Activated naive CD4-positive, alpha-beta T cell treated with anti-CD3 and anti-CD28 coated beads, Interleukin-2, amount 10 ng/mL, durations not matched to agents 7 days and 5 days (primary cell): ENCODE measurements at regions not wholly inside any gene's neighbourhood (a gene's known extent, or its start where the extent isn't known, plus 50 kb on each side); places are given as distances from the start of the nearest gene placed in this dataset.
"Not testable (repeated sequence)": the region's sequence is repeated elsewhere in the genome, so short reads cannot be mapped to it uniquely, and the experiment has no call there.

Source experiments
- CTCF ChIA-PET: fragments of 350-600 bp; sonication (Branson Sonifier 250); formaldehyde crosslinking; loops from one replicate; lab custom pipeline; 2021; ENCODE audit warnings: antibody characterized with exemption; lab: Charles Lee
- DNase-seq: peaks from one replicate; pipeline ENCODE4 v3.0.0-alpha.2; 2020
- H3K27ac Mint-ChIP-seq: one replicate; pipeline ENCODE4 v1.8.0; 2021; ENCODE audit warnings: mild to moderate bottlenecking, moderate library complexity, mixed read lengths
- H3K27me3 Mint-ChIP-seq: one replicate; pipeline ENCODE4 v1.8.0; 2021; ENCODE audit warnings: mild to moderate bottlenecking, mixed read lengths
- H3K36me3 Mint-ChIP-seq: one replicate; pipeline ENCODE4 v1.8.0; 2021; ENCODE audit warnings: mixed read lengths
- H3K4me1 Mint-ChIP-seq: one replicate; pipeline ENCODE4 v1.8.0; 2021; ENCODE audit warnings: mixed read lengths
- H3K4me3 Mint-ChIP-seq: one replicate; pipeline ENCODE4 v1.8.0; 2021; ENCODE audit warnings: mild to moderate bottlenecking, moderate library complexity, mixed read lengths
- H3K9me3 Mint-ChIP-seq: one replicate; pipeline ENCODE4 v1.8.0; 2021; ENCODE audit warnings: mixed read lengths

DNA sequence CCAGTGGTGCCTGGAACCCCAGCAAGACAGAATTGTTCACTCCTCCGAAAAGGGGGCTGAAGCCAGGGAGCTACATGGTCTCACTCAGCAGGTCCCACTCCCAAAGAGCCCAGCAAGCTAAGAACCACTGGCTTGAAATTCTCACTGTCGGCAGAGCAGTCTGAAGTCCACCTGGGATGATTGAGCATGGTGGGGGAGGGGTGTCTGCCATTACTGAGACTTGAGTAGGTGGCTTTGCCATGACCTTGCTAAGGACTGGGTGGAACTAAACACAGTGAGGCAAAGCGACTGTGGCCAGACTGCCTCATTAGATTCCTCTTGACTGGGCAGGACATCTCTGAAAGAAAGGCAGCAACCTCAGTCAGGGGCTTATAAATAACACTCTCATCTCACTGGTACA is 122.6 kb upstream of the ZC4H2 start:
- H3K27ac Mint-ChIP-seq, result no peak overlapping the region
- peaks cover 6% of the 10 kb centered on the region for H3K36me3 Mint-ChIP-seq
- CTCF ChIA-PET, result no interaction called here
- no peaks in the 10 kb centered on the region for H3K27me3 Mint-ChIP-seq
- DNase-seq, result no peak
- peaks cover 45% of the 10 kb centered on the region for H3K9me3 Mint-ChIP-seq
- H3K4me3 Mint-ChIP-seq, result no peak overlapping the region
- no peaks in the 10 kb centered on the region for H3K4me1 Mint-ChIP-seq

DNA sequence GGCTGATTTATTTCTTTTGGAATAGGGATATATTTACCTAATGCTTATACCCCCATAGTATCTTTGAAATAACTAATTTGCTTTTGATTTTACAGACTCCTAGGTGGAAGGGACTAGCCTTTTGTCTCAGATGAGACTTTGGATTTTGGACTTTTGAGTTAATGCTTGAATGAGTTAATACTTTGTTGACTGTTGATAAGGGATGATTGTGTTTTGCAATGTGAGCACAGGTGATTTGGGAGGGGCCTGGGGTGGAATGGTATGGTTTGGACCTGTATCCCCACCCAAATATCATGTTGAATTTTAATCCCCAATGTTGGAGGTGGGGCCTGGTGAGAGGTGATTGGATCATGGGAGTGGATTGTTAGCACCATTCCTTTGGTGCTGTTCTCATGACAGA is 117.4 kb upstream of the ZC4H2 start:
- Mint-ChIP-seq H3K36me3 (peaks cover 29% of the 10 kb centered on the region), H3K9me3 (peaks cover 15% of the 10 kb centered on the region)
- CTCF ChIA-PET, result no interaction called here

DNA sequence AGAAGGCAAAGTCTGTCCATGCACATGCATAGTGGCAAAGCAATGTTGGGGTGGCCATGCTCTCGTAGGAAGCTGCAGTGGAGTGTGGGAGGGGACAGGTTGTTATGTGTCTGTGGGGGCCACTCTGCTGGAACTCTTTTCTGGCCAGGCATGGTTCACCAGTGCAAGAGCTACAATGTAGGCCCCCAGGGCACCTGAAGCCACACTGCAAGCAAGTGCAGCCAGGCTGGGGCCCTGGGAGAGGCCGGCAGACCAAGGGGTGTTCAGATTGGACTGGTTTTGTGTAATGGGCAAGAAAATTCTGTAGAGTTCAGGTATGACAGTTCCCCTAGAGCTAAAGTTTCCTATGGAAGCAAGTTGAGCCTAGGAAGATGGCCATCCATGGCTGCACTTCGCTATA is 97.0 kb upstream of the ZC4H2 start:
- no peak overlapping the region for H3K27ac Mint-ChIP-seq
- H3K4me1 Mint-ChIP-seq, result no peaks in the 10 kb centered on the region
- no peak for DNase-seq
- no peak overlapping the region for H3K4me3 Mint-ChIP-seq
- CTCF ChIA-PET, result interaction anchor here (0.6 kb wide), 1 partner anchor 79 kb away, joined by 3 read pairs; no protein-coding TSS in a partner anchor
- no peaks in the 10 kb centered on the region for H3K27me3 Mint-ChIP-seq
- peaks cover 12% of the 10 kb centered on the region for H3K9me3 Mint-ChIP-seq
- peaks cover 65% of the 10 kb centered on the region for H3K36me3 Mint-ChIP-seq

More for the DNA sequence above, 117.4 kb upstream of the ZC4H2 start:
- DNase-seq, result no peak
- H3K27me3 Mint-ChIP-seq, result no peaks in the 10 kb centered on the region
- H3K27ac Mint-ChIP-seq, result no peak overlapping the region
- H3K4me1 Mint-ChIP-seq, result no peaks in the 10 kb centered on the region
- H3K4me3 Mint-ChIP-seq, result no peak overlapping the region

DNA sequence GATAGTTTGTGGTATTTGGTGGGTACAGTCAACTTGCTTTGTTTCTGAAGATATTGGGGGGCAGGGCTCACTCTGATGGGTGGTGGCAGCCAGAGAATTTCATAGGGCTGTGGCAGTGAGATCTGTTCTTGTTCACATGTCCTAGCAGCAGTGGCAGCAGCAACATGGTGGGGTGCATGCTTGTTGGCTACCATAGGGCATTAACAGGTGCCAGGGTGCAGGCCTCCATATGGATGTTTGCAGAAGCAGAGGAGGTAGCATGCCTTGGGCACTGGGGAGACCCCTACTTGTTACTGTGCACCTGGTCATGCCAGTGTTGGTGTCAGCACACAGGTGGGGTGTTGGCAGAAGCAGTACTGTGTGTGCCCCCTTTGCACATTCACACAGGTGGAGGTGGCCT is 96.3 kb upstream of the ZC4H2 start:
- Mint-ChIP-seq H3K27ac (no peak overlapping the region), H3K27me3 (no peaks in the 10 kb centered on the region), H3K4me1 (no peaks in the 10 kb centered on the region), H3K9me3 (peaks cover 12% of the 10 kb centered on the region), H3K36me3 (peaks cover 64% of the 10 kb centered on the region), H3K4me3 (no peak overlapping the region)
- no peak for DNase-seq
- CTCF ChIA-PET, result no interaction called here

DNA sequence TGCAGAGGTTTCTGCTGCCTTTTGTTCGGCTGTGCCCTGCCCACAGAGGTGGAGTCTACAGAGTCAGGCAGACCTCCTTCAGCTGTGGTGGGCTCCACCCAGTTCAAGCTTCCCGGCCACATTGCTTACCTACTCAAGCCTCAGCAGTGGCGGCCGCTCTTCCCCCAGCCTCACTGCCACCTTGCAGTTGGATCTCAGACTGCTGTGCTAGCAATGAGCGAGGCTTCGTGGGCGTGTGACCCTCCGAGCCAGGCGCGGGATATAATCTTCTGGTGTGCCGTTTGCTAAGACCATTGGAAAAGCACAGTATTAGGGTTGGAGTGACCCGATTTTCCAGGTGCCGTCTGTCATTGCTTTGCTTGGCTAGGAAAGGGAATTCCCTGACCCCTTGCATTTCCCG is 82.4 kb upstream of the ZC4H2 start:
- peaks cover 25% of the 10 kb centered on the region for H3K9me3 Mint-ChIP-seq
- H3K27me3 Mint-ChIP-seq, H3K4me1 Mint-ChIP-seq, H3K4me3 Mint-ChIP-seq, DNase-seq, H3K27ac Mint-ChIP-seq, CTCF ChIA-PET: not testable (repeated sequence)
- peaks cover 40% of the 10 kb centered on the region for H3K36me3 Mint-ChIP-seq

DNA sequence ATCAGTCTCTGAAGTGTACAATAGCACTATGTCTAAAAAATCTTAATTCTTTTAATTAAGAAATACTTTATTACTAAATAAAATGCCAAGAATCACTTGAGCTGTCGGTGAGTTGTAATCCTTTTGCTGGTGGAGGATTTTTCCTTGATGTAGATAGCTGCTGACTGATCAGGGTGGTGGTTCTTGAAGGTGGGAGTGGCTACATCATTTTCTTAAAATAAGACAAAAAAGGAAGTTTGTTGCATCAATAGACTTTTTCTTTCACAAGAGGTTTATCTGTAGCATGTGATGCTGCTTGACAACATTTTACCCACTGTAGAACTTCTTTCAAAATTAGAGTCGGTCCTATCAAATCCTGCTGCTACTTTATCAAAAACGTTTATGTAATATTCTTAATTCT is 68.8 kb upstream of the ZC4H2 start:
- H3K27ac Mint-ChIP-seq, result no peak overlapping the region
- no peak overlapping the region for H3K4me3 Mint-ChIP-seq
- peaks cover 2% of the 10 kb centered on the region for H3K4me1 Mint-ChIP-seq
- peaks cover 18% of the 10 kb centered on the region for H3K36me3 Mint-ChIP-seq
- H3K27me3 Mint-ChIP-seq, result no peaks in the 10 kb centered on the region
- CTCF ChIA-PET, result no interaction called here
- no peak for DNase-seq
- peaks cover 5% of the 10 kb centered on the region for H3K9me3 Mint-ChIP-seq

DNA sequence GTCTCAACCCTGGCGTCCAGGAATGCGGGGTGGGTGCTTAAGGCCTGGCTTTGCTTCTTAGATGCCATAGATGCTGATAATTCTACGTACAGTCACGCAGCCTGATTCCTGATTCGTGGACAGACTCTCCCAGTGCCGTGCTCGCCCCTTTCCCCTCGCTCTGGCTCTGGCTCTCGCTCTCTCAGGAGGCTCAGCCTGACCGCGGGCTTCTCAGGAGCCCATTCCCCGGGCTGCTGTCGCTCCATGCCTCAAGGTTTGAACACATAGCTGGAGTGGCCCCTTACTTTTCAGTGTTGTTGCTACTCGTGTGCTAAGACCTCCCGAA is 59.2 kb upstream of the ZC4H2 start:
- CTCF ChIA-PET, result interaction anchor here (1.4 kb wide), 1 partner anchor 565 kb away, joined by 4 read pairs; no protein-coding TSS in a partner anchor
- no peak for DNase-seq
- peaks cover 2% of the 10 kb centered on the region for H3K36me3 Mint-ChIP-seq
- H3K9me3 Mint-ChIP-seq, result no peaks in the 10 kb centered on the region
- peak overlapping the region; percentile 91 for H3K4me3 Mint-ChIP-seq
- H3K4me1 Mint-ChIP-seq, result peaks cover 23% of the 10 kb centered on the region
- no peaks in the 10 kb centered on the region for H3K27me3 Mint-ChIP-seq
- H3K27ac Mint-ChIP-seq, result peak overlapping the region; percentile 95

DNA sequence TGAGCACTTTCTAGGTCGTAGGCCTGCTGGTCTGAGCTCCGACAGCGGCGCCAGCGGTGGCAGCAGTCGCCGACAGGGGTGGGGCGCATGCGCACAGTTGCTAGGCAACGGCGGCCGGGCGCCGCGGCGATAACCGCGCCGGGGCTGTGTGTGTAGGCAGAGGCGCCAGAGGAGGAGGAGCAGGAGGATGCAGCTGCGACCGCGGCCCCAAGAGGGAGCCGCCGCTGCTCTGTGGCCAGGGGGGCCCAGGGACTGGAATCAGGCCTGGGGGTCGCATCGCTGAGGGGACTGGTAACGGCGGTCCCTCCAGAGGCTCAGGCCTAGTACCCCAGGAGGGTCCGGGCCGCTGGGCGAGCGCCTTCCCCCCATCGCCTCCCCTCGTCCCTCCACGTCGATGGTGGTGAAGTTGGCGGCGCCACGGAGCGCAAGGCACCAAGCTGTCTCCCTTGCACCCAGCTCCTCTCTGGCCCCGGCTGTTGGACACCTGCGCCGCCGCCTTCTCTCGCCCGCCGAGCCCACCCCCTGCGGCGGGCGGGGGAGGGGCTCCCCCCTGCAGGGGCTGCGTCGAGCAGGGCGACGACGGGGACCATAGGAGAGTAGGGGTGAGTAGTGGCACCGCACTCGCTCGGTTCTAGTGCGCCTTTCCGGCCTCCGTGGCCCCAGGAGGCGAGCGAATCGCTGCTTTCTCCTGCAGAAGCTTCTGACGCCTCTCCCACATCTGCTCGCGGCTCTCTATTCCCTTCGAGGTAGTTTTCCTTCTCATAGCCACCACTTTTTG is 58.6 kb upstream of the ZC4H2 start, which contains the start of gene ZC3H12B:
TSS of gene ZC3H12B (plus strand) at position 159 of the 778 bp plus-strand sequence.
- DNase-seq, result peak; percentile 84
- no peaks in the 10 kb centered on the region for H3K9me3 Mint-ChIP-seq
- H3K36me3 Mint-ChIP-seq, result peaks cover 2% of the 10 kb centered on the region
- H3K27me3 Mint-ChIP-seq, result no peaks in the 10 kb centered on the region
- H3K4me3 Mint-ChIP-seq, result peak within 1 kb of the TSS; percentile 91
- CTCF ChIA-PET, result interaction anchor here (1.0 to 1.5 kb wide), 3 partner anchors 9 to 566 kb away, joined by 3 to 6 read pairs (median 4); no protein-coding TSS in a partner anchor
- peaks cover 23% of the 10 kb centered on the region for H3K4me1 Mint-ChIP-seq
- peak within 1 kb of the TSS; percentile 95 for H3K27ac Mint-ChIP-seq

DNA sequence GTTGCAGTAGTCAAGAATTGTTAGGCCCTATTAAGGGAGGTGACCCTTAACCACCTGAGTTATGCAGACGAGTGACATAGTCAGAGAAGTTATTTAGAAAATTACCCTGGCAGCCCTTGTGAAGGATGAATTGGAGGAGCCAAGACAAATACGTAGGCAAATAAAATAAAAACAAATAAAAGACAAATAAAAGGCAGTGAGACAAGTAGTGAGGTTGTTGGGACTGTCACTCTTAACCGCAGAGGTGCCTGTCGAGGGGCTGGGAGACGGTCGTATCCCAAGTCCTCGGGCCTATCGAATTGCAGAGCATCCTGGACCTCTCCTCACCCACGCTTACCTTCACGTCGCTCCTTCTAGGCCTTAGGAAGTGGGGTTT is 58.0 kb upstream of the ZC4H2 start:
- Mint-ChIP-seq H3K36me3 (peaks cover 2% of the 10 kb centered on the region), H3K27me3 (no peaks in the 10 kb centered on the region), H3K4me3 (peak overlapping the region; percentile 91), H3K27ac (peak overlapping the region; percentile 95), H3K4me1 (peaks cover 23% of the 10 kb centered on the region), H3K9me3 (no peaks in the 10 kb centered on the region)
- no peak for DNase-seq
- CTCF ChIA-PET, result interaction anchor here (1.0 to 1.5 kb wide), 3 partner anchors 9 to 566 kb away, joined by 3 to 6 read pairs (median 4); no protein-coding TSS in a partner anchor
